ENCODE measurements at regions not wholly inside any gene's neighbourhood (a gene's known extent, or its start where the extent isn't known, plus 50 kb on each side); places are given as distances from the start of the nearest gene placed in this dataset.

DNA sequence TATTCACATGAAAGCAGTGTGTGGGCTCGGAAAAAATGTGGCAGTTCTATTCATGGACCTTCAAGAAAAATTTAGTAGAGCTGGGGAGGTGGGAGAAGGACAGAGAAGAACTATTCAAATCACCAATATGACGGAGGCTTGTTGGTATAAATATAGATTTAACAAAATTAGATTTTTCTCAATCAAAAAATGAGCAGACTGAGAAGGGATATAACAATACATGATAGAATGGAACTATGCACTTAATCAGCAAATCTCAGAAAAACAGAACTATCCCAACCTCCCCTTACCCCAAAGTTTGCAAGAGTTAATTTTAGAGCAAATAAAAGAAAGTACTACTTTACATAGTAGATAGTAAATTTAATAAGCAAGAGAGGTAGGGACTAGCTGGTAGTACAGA lies 194.6 kb upstream of the BCL6 start:
- Histone ChIP-seq H3K4me3 (replicated peaks in 1 of 3; ENCODE audit: insufficient read depth in 1 of 3, low read depth in 1 of 3, low read length in 3 of 3) (no peak overlapping the region), H3K9me3 (replicated peaks; ENCODE audit: control insufficient read depth, insufficient read depth, low read length) (no peaks in the 10 kb centered on the region), H3K9me1 (replicated peaks; ENCODE audit: control insufficient read depth, extremely low read depth, insufficient read depth, low read length) (no peaks in the 10 kb centered on the region), H3K27me3 (ENCODE audit: control insufficient read depth in 2 of 2, insufficient read depth in 2 of 2, low read length in 2 of 2) (peaks cover 7 to 15% of the 10 kb centered on the region in 2 experiments), H3K4me1 (ENCODE audit: control insufficient read depth, extremely low read depth, insufficient read depth, low read length) (no peaks in the 10 kb centered on the region), H3K27ac (ENCODE audit: insufficient read depth, low read depth, low read length) (no peak overlapping the region), H2AFZ (ENCODE audit: low read depth, low read length) (no peak overlapping the region), H3K4me2 (ENCODE audit: insufficient read depth, low read length) (no peak overlapping the region), H3K79me2 (ENCODE audit: control insufficient read depth, insufficient read depth, low read length) (no peaks in the 10 kb centered on the region), H3K36me3 (ENCODE audit: control insufficient read depth in 2 of 2, extremely low read depth in 1 of 2, insufficient read depth in 2 of 2, low read length in 2 of 2) (no peaks in the 10 kb centered on the region), H3K9ac (replicated peaks; ENCODE audit: extremely low read depth, insufficient read depth, low read length) (no peak overlapping the region), H4K20me1 (replicated peaks; ENCODE audit: control insufficient read depth, extremely low read depth, insufficient read depth, low read length) (no peaks in the 10 kb centered on the region)
- intact Hi-C loops (cut with micrococcal nuclease), result no loop called here
- TF ChIP-seq MYC (IDR thresholded peaks at IDR 0.05; ENCODE audit: low read depth, low read length) (no peak), POLR2A (IDR thresholded peaks at IDR 0.05; ENCODE audit: low read depth, low read length) (no peak), FOS (IDR thresholded peaks at IDR 0.05; ENCODE audit: borderline replicate concordance, insufficient read depth, low read length) (no peak), JUN (IDR thresholded peaks at IDR 0.05; ENCODE audit: borderline replicate concordance, insufficient read depth, insufficient read length, low read depth) (no peak), POLR2AphosphoS5 (IDR thresholded peaks at IDR 0.05; ENCODE audit: insufficient read depth, low read depth, low read length) (no peak), GATA2 (IDR thresholded peaks at IDR 0.05; ENCODE audit: insufficient read depth, insufficient read length, low read depth, low read length) (no peak), EZH2 (IDR thresholded peaks at IDR 0.05; ENCODE audit: borderline replicate concordance, low read depth, low read length, severe bottlenecking) (no peak)
- TF ChIP-seq, protein P1, sequence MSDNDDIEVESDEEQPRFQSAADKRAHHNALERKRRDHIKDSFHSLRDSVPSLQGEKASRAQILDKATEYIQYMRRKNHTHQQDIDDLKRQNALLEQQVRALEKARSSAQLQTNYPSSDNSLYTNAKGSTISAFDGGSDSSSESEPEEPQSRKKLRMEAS (IDR thresholded peaks at IDR 0.05; ENCODE audit: insufficient read depth, insufficient read length), result no peak
- TF ChIP-seq, protein P2, sequence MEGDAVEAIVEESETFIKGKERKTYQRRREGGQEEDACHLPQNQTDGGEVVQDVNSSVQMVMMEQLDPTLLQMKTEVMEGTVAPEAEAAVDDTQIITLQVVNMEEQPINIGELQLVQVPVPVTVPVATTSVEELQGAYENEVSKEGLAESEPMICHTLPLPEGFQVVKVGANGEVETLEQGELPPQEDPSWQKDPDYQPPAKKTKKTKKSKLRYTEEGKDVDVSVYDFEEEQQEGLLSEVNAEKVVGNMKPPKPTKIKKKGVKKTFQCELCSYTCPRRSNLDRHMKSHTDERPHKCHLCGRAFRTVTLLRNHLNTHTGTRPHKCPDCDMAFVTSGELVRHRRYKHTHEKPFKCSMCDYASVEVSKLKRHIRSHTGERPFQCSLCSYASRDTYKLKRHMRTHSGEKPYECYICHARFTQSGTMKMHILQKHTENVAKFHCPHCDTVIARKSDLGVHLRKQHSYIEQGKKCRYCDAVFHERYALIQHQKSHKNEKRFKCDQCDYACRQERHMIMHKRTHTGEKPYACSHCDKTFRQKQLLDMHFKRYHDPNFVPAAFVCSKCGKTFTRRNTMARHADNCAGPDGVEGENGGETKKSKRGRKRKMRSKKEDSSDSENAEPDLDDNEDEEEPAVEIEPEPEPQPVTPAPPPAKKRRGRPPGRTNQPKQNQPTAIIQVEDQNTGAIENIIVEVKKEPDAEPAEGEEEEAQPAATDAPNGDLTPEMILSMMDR (IDR thresholded peaks at IDR 0.05; ENCODE audit: extremely low read depth in 1 of 2, insufficient read depth in 1 of 2, low read depth in 1 of 2, low read length in 2 of 2), result no peak
- ChIA-PET CTCF (interaction anchor here (1.2 to 1.4 kb wide), 2 partner anchors 13 to 192 kb away, joined by 3 to 4 read pairs; no protein-coding TSS in a partner anchor), POLR2A (no interaction called here)
- dilution Hi-C loops (cut with MboI; ENCODE audit: extremely low pct_ligation_motif_present, low sequenced_read_pairs), result no loop called here
- DNase-seq (ENCODE audit: low read depth, low spot score) (no peak), FAIRE-seq (no peak)
- BruUV-seq (replicated peaks), result no TSS peak
